ENCODE measurements at regions not wholly inside any gene's neighbourhood (a gene's known extent, or its start where the extent isn't known, plus 50 kb on each side); places are given as distances from the start of the nearest gene placed in this dataset.

GRCh38 chr2:125424266-125424785 is 1231.6 kb upstream of the GYPC start:
- Histone ChIP-seq H3K4me3 (ENCODE audit: low read length) (no peak overlapping the region), H3K27me3 (ENCODE audit: low read length) (no peaks in the 10 kb centered on the region), H3K4me2 (ENCODE audit: low read length) (no peak overlapping the region), H3F3A (ENCODE audit: low read length, unreplicated experiment) (no peaks in the 10 kb centered on the region), H3K27ac (ENCODE audit: low read length) (no peak overlapping the region), H3K9ac (ENCODE audit: low read length) (no peak overlapping the region), H3K79me2 (ENCODE audit: low read length) (no peaks in the 10 kb centered on the region), H3K9me3 (ENCODE audit: low read length) (no peaks in the 10 kb centered on the region), H2AFZ (ENCODE audit: low read length) (no peak overlapping the region), H4K20me1 (ENCODE audit: low read length) (no peaks in the 10 kb centered on the region), H3K36me3 (ENCODE audit: low read depth, low read length) (no peaks in the 10 kb centered on the region), H3K4me1 (ENCODE audit: insufficient read depth, low read length) (no peaks in the 10 kb centered on the region), H3K9me2 (replicated peaks; ENCODE audit: low read length) (no peaks in the 10 kb centered on the region)
- ATAC-seq (no peak), DNase-seq (no peak)
- CTCF ChIA-PET = no interaction called here
- no peak for TF ChIP-seq EZH2 (IDR thresholded peaks at IDR 0.05; ENCODE audit: low read length, unreplicated experiment)
- POLR2A ChIA-PET (ENCODE audit: unreplicated experiment) = no interaction called here
- no TSS peak for BruUV-seq (replicated peaks)
- intact Hi-C loops (cut with micrococcal nuclease) = no loop called here

GRCh38 chr2:125427721-125428315 is 1228.1 kb upstream of the GYPC start:
- H3K4me2 ChIP-seq (ENCODE audit: low read length) = no peak overlapping the region
- no peak overlapping the region for H3K27ac ChIP-seq (ENCODE audit: low read length)

GRCh38 chr2:125444106-125444505 is 1211.9 kb upstream of the GYPC start:
- CTCF ChIA-PET = no interaction called here
- Histone ChIP-seq H2AFZ (ENCODE audit: low read length) (no peak overlapping the region), H3K4me1 (ENCODE audit: insufficient read depth, low read length) (no peaks in the 10 kb centered on the region), H3K4me2 (ENCODE audit: low read length) (no peak overlapping the region), H3K79me2 (ENCODE audit: low read length) (no peaks in the 10 kb centered on the region), H3K9me2 (replicated peaks; ENCODE audit: low read length) (no peaks in the 10 kb centered on the region), H3K36me3 (ENCODE audit: low read depth, low read length) (no peaks in the 10 kb centered on the region), H3K4me3 (ENCODE audit: low read length) (no peak overlapping the region), H3K27ac (ENCODE audit: low read length) (no peak overlapping the region), H3K9me3 (ENCODE audit: low read length) (no peaks in the 10 kb centered on the region), H3F3A (ENCODE audit: low read length, unreplicated experiment) (no peaks in the 10 kb centered on the region), H3K27me3 (ENCODE audit: low read length) (no peaks in the 10 kb centered on the region), H4K20me1 (ENCODE audit: low read length) (no peaks in the 10 kb centered on the region), H3K9ac (ENCODE audit: low read length) (no peak overlapping the region)
- BruUV-seq (replicated peaks) = no TSS peak
- intact Hi-C loops (cut with micrococcal nuclease) = no loop called here
- TF ChIP-seq EZH2phosphoT487 (IDR thresholded peaks at IDR 0.05; ENCODE audit: borderline replicate concordance, low read length) = no peak
- no peak for TF ChIP-seq EZH2 (IDR thresholded peaks at IDR 0.05; ENCODE audit: low read length, unreplicated experiment)
- TF ChIP-seq CTCF (conservative IDR thresholded peaks at IDR 0.05; ENCODE audit: low read depth, low read length) = no peak
- DNase-seq (no peak), ATAC-seq (no peak)
- POLR2A ChIA-PET (ENCODE audit: unreplicated experiment) = no interaction called here

More at GRCh38 chr2:125427721-125428315, 1228.1 kb upstream of the GYPC start:
- no peak for TF ChIP-seq EZH2 (IDR thresholded peaks at IDR 0.05; ENCODE audit: low read length, unreplicated experiment)
- TF ChIP-seq CTCF (conservative IDR thresholded peaks at IDR 0.05; ENCODE audit: low read depth, low read length) = no peak
- no peak for TF ChIP-seq EZH2phosphoT487 (IDR thresholded peaks at IDR 0.05; ENCODE audit: borderline replicate concordance, low read length)
- ATAC-seq (no peak), DNase-seq (no peak)
- H3K9me3 ChIP-seq (ENCODE audit: low read length) = no peaks in the 10 kb centered on the region
- POLR2A ChIA-PET (ENCODE audit: unreplicated experiment) = no interaction called here
- CTCF ChIA-PET = no interaction called here
- intact Hi-C loops (cut with micrococcal nuclease) = no loop called here
- H3K9ac ChIP-seq (ENCODE audit: low read length) = no peak overlapping the region
- no peak overlapping the region for H2AFZ ChIP-seq (ENCODE audit: low read length)
- H3K4me3 ChIP-seq (ENCODE audit: low read length) = no peak overlapping the region
- H3K27me3 ChIP-seq (ENCODE audit: low read length) = no peaks in the 10 kb centered on the region
- no peaks in the 10 kb centered on the region for H3K4me1 ChIP-seq (ENCODE audit: insufficient read depth, low read length)
- H3F3A ChIP-seq (ENCODE audit: low read length, unreplicated experiment) = no peaks in the 10 kb centered on the region
- H4K20me1 ChIP-seq (ENCODE audit: low read length) = no peaks in the 10 kb centered on the region
- no TSS peak for BruUV-seq (replicated peaks)
- no peaks in the 10 kb centered on the region for H3K79me2 ChIP-seq (ENCODE audit: low read length)
- H3K9me2 ChIP-seq (replicated peaks; ENCODE audit: low read length) = no peaks in the 10 kb centered on the region
- H3K36me3 ChIP-seq (ENCODE audit: low read depth, low read length) = no peaks in the 10 kb centered on the region
